ENCODE measurements at regions not wholly inside any gene's neighbourhood (a gene's known extent, or its start where the extent isn't known, plus 50 kb on each side); places are given as distances from the start of the nearest gene placed in this dataset.
"Not testable (repeated sequence)": the region's sequence is repeated elsewhere in the genome, so short reads cannot be mapped to it uniquely, and the experiment has no call there.

GRCh38 chr3:6468589-6468988 lies 392.3 kb upstream of the GRM7 start:
- no peak for DNase-seq

DNA sequence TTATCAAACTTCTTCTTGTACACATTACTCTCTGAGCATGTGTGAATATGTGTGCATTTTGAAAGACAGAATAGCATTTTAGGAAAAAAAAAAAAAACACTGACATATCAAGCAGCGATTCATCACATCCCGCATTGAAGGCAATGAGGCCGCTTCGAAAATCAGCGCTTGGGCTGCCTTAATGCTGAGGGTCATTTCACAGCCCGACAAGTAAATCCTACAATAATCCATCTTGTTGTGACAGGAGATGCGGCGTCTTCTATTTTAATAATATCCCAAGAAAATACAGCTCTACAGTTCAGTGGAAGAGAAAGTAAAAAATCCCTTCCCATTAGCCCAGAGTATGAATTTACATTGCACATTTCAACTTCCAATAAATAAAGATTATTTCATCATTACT lies 389.2 kb upstream of the GRM7 start:
- no peak for DNase-seq

GRCh38 chr3:6490487-6491327 lies 370.2 kb upstream of the GRM7 start:
- not testable (repeated sequence) for DNase-seq

- no peak for DNase-seq
These were observed 369.1 kb upstream of the GRM7 start for GRCh38 chr3:6491768-6492167.

DNA sequence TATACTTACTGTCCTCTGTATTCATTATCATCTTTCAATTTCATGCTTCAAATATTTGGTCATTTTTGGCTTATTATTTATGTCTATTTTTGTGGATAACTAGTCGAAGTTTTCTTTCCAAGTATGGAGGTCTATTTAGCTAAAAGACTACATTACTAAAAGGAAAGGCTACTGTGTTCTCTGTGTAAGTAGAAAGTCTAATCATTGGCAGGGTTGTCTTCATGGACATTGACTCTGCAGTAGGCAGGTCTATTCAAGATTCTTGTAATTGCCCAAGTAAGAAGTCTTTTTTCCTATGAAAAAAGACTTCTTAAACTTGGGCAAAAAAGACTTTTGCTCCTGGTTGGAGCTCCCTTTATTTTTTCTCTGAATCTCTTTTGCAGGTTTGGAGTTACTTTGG lies 368.6 kb upstream of the GRM7 start:
- DNase-seq = no peak

DNA sequence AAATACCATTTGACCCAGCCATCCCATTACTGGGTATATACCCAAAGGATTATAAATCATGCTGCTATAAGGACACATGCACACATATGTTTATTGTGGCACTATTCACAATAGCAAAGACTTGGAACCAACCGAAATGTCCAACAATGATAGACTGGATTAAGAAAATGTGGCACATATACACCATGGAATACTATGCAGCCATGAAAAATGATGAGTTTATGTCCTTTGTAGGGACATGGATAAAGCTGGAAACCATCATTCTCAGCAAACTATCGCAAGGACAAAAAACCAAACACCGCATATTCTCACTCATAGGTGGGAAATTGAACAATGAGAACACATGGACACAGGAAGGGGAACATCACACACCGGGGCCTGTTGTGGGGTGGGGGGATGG lies 362.0 kb upstream of the GRM7 start:
- not testable (repeated sequence) for DNase-seq

DNA sequence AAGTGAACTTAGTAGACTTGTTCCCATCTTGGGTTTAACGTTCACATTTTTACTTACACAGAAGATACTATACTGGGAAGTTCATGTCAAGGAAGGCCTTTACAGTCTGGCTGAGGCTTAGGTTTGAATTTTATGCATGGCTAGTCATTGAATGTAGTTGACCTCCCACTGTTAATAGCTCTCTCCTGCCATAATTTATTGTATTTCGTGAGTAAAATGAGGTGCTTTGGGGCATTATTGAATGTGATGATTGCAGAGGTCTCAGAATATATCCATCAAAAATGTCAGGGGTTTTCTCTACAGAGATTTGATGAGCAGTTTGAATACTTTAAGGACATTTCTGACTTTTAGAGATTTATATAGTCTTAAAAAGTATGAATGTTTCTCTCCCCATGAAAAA lies 356.6 kb upstream of the GRM7 start:
- no peak for DNase-seq

DNA sequence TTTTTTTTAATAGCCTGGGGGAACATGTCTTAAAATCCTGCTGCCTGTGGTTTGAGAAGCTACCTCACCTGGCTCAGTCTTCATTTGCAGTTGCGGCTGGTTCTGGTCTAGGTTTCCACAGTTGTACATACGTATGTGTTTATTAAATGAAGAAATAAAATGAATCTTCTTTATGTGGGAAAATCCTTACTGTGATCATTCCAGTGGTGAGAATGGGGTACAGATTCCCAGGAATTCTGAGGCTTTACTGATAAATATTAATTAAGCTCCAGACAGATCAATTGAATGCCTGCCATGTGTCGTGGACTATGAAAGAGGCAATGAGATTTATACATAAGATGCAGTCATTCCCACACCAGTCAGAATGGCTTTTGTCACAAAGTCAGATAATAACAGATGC lies 356.1 kb upstream of the GRM7 start:
- no peak for DNase-seq

DNA sequence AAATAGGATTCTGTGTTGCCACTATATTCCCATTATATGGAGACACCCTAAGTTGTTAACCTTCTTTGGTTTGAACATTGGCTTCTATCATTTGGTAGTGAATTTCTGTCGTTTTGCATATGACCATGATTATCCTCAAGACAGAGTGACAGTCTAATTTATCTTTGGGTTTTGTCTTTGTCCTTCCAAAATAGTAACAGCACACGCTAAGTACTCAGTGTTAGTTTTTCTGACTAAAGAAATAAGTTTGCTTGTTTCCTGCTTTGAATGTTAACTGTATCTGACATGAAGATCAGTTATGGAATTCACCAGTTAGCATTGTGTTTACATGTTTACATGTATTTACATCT lies 352.5 kb upstream of the GRM7 start:
- no peak for DNase-seq

DNA sequence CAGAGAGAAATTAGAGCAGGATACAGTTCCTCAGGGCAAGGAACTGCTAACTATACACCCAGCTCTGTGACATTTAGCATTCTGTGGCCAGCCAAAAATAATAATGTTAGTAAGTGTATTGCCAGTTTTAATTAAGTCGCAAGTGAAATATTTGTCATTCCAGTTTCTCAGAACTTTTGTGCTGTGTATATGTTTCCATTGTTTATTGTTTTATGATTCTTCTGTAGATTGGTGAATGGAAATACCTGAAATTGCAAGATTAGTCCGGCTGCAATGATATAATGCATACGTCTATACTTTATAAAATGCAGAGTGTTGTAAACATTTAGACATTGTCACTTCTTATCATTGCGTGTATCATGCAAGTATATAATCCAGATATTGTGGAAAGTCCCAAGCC lies 351.3 kb upstream of the GRM7 start:
- no peak for DNase-seq

GRCh38 chr3:6510713-6511112 lies 350.2 kb upstream of the GRM7 start:
- no peak for DNase-seq

DNA sequence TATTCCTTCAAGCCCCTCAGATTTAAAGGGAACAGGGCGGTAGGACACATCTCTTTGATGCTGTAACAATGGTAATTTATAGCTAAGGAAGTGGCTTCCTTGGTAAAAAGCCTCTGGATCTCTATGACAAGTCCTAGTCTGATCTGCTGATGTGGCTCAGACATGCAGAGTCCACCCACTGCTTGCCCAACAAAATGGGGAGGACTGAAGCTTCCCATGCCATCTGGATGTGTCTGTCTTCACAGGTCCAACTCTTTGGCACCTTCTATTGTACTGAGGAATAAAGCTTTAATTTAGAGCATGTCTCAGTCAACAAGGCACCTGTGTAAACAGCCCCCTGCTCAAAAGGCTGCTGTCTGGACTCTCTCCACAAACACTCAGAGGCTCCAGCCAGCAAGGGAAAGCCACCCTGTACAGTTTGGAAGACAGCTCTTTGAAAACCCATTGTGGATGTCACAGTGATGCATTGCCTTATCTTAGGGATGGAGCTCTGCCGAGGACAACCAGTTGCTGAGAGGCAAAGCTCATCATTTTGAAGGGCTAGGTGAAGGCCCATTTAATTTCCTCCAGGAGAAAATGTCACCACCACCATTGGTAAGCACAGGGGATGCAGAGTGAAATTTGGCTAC lies 348.6 kb upstream of the GRM7 start:
- DNase-seq = no peak

- no peak for DNase-seq
These were observed 344.8 kb upstream of the GRM7 start for GRCh38 chr3:6516143-6516542.

DNA sequence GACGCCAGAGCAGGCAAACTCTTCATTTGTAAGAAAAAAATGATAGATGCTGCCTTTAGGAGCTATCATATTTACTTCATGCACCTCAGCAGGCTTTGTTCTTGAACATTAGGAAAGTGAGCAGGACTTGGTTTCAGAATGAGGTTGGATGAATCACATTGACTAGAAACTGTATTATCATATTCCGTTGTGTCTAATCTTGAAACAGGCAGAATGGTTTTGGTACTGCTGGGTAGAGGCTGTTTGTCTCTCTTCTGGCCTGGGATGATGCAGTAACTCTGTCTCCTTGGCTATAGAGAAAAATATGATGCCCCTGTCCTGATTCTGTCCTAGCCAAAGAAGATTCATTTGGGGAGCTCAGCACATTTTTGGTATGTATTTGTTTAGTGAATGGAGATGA lies 344.2 kb upstream of the GRM7 start:
- no peak for DNase-seq

GRCh38 chr3:6518709-6519345 lies 342.1 kb upstream of the GRM7 start:
- DNase-seq = no peak

- DNase-seq = no peak
These were observed 339.4 kb upstream of the GRM7 start for GRCh38 chr3:6521369-6522113.

DNA sequence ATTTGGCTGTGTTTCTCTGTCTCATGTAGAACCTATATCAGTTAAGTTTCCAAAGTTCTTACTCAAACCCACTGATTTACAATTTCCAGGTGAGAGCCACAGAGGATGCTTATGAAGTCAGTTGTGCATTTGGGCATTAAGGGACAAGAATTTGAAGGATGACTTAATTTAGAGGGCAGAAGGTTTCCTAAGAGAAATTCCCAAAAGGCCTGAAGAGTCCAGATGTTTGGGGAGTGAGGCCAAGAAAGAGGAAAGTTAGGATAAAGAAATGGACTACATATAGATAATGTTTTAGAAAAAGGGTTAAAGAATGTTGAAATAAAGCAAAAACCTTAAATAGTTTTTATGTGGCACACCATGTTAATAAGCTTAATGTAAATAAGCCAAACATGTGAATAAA lies 338.7 kb upstream of the GRM7 start:
- DNase-seq = no peak

DNA sequence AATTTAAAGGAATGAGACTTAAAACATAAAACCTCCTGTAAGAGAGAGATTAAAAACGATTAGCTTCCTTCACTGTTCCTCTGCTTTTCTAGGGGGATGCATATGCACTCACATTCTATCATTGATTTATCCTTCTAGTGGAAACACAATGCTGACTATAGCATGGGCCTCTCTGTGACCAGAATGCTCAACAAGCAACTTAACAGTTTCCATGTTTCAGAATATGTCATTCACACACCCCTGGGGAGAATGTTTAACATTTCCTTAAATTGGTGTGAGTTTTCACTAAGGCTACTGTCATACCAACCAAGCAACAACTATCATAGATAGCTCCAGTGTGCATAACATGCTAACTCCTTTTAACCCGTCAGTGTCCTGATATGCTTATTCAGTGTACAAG lies 337.9 kb upstream of the GRM7 start:
- DNase-seq = no peak

GRCh38 chr3:6524479-6524878 lies 336.4 kb upstream of the GRM7 start:
- DNase-seq = no peak

- no peak for DNase-seq
These were observed 334.6 kb upstream of the GRM7 start for GRCh38 chr3:6526321-6526720.

DNA sequence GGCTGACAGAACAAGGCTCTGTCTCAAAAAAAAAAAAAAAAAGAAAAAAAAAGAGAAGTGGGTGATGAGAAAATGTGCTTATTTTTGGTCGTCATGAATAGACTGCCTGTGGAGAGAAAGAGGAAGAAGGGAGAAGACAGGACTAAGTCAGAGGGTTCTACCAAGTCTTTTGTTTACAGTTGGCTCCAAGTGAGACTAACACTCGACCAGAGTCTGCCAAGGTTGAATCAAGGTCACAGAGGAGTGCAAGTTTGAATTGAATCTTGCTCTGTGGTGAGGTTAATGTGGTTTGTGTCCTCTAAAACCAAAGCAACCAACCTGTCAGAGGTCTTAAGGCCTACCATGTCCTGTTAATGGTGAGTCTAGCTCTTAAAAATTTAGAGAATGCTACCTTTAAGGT lies 334.1 kb upstream of the GRM7 start:
- no peak for DNase-seq

DNA sequence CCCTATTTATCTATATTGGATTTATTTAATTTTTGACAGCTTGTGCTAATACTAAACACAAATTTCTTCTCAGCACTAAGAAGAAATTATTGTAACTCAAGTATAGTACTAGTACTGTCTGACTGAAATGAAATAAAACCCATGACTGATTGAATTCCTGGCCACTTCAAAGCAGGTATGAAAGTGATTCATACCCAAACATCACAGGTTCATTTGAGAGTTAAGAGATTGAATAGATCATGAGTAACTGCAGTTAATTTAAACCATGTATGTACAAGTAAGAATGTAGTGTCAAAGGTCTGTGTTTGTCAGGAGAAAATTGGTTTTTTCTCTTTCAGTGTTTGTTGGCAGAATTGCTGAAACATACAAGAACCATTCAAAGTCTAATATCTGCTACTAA lies 332.0 kb upstream of the GRM7 start:
- DNase-seq = no peak

GRCh38 chr3:6531153-6531552 lies 329.8 kb upstream of the GRM7 start:
- no peak for DNase-seq

GRCh38 chr3:6532101-6532500 lies 328.8 kb upstream of the GRM7 start:
- DNase-seq = no peak
